Stimulated activated CD8-positive, alpha-beta memory T cell treated with anti-CD3 and anti-CD28 coated beads, Interleukin-4, amount 100 ng/mL, for 4 hours (primary cell): ENCODE measurements at regions not wholly inside any gene's neighbourhood (a gene's known extent, or its start where the extent isn't known, plus 50 kb on each side); places are given as distances from the start of the nearest gene placed in this dataset.
"Not testable (repeated sequence)": the region's sequence is repeated elsewhere in the genome, so short reads cannot be mapped to it uniquely, and the experiment has no call there.

Experiments
- DNase-seq, 2 donors: peaks; one replicate each; pipeline ENCODE4 v3.0.0-alpha.2; 2020; ENCODE audit warnings: low read depth in 2 of 2, low spot score in 1 of 2

DNA sequence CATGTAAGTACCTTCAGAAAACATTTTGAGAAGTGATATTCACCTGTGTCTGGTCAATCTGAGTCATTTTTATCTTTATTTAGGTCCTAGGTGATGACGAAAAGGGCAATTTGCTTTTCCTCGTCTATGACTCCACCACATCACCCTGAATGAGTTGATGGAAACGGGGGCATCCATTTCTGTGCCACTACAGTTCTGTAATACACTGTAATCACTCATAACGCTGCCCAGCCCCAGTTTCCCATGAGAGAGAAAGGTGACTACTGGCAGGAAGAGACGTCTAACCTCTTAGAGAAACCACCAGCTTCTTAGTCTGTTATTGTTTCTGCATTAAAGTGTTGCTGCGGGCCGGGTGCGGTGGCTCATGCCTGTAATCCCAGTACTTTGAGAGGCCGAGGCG is 205.3 kb upstream of the MKLN1 start:
- no peak for DNase-seq

DNA sequence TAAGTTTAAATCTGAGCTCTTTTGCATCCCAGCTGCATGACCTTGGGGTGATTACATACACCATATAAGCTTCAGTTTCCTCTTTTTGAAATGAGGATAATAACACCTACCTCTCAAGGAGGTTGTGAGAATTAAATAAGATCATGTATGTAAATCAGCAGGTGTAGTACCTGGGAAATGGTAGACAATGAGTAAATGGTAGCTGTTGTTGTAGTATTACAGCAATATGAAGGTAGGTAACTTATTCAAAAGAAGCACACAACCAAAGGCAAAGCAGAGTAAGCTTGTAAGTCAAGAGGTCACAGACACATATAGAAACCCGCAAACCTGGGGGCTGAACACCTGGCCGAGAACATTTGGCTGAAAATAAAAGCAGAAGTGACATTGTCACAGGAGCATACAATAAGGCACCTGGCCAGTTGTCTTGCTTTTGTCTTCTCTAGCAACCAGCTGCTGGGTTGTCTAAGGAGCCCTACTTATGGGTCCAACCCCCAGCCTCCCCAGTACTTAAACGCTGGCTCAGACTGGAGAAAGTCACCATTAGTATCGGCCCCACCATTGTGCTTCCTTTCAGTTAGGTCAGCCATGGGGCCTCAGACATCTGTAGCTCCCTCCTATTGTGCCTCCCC is 203.6 kb upstream of the MKLN1 start:
- DNase-seq, result no peak

DNA sequence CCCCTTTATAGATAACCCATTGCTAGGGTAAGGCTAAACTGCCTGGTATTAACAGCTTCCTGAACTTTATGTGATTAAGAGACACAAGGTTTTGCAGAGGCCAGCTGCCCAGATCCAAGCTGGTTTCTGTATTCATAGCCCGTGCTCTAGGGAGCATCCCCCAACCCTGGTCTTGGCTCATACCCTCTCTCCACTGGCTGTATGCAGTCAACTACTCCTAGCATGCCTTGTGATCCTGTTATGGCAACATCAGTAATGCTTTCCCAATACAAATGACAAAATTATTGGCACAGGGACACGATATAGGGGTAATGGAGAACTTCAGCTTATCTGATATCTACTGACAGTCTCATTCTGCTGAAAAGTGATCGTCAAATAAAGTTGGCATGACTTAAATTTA is 202.8 kb upstream of the MKLN1 start:
- no peak for DNase-seq

DNA sequence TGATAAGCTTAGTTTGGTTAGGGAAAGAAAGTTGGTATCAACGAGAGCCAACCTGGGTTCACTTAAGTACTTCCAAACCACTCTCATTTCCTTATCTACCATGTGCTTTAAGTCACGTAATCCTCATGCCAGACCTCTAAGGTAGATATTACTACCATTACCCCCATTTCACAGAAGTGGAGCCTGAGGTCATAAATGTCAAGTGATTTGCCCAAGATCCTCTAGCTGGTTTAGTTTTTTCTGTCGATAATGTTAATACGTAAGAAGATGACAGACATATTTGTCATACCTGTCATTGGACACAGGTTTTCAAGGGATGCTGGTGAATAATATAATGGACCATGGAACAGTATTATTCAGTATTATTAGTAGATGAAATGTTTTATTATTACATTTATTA is 197.4 kb upstream of the MKLN1 start:
- no peak for DNase-seq

DNA sequence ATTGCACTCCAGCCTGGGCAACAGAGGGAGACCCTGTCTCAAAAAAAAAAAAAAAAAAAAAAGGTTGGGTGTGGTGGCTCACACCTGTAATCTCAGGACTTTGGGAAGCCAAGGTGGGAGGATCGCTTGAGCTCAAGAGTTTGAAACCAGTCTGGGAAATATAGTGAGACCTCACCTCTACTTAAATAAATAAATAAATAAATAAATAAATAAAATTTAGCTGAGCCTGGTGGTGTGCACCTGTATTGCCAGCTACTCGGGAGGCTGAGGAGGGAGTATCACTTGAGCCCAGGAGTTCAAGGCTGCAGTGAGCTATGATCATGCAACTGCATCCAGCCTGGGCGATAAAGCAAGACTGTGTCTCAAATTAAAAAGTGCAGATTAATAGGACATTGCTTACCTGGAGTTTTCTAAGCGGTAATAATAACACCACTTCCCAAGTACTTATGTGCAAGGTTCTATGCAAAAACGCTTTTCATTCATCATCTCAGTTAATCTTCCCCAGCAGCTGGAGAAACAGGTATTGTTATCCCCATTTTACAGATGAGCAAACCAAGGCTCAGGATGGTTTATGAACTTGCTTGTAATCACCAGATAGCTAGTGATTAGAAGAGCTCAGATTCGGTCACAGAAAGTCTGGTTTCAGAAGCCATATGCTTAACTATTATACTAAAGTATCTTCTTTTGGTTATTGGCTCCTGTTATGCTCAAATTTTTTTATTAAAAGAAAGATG is 196.5 kb upstream of the MKLN1 start:
- no peak for DNase-seq

DNA sequence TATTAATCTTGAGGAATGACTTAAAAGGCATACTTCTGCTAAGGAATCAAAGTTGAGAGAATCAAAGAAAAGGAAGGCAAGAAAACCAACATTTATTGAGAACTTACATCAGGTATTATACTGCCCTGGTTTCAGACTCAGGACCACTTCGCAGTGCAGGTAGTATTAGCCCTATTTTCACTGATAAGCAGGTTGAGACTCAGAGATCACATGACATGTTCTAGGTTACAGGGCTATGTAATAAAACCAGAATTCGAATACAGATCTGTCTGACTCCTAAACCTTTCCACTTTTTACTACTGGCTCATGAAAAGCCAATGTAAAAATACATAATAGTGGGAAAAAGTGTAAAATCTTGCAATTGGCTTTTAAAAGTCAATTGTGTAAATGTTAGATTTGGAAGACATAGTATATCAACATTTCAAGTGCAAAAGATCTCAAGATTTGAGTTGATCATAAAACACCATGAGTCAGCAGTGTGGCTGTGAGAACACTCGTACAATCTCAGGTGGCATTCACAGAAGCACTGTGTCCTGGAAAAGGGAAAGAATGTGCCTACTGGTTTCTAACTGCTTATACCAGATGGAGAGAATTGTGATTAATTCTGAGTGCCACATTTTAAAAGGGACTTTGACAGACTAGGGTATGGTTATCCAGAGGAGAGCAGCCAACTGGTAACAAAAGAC is 195.8 kb upstream of the MKLN1 start:
- DNase-seq, result no peak

DNA sequence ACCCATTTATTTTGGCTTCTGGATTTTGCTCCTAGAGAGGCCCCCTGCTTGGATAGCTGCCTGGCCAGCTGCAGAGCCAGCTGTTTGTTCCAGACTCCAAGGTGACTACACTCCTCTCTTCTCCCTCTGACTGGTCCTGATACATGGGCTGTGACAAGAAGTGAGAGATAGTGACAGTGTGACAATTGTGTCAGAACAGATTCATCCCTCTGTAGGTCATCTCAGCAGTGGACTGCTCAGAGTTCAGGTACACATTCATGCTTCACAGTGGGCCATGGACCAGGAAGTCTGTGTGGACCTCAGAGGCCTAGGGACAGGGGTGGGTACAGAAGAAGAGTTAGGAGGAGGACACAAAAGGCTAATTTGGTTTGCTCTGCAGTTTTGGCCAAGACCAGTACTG is 188.2 kb upstream of the MKLN1 start:
- DNase-seq, result no peak

DNA sequence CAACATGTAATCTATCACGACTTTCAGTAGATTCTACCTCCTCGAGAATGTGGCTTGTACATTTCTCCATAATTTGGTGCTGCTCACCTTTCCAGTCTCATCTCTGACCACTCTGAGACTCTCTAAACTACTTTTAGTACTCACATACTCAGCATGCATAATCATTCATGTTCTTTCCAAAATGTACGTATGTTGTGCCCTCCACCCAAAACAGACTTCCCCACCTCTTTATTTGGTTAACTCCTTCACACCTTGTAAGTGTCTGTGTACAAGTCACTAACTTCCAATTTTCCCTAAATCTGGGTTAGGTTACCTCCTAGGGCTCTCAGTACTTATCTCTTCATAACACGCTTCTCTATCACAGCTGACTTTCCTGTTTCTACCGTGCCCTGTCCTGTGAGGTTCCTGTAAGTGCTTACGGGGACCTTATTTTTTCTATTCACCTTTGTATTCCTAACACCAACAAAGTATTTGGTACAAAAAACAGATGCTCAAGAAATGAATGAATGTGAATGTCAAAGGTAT is 186.2 kb upstream of the MKLN1 start:
- no peak for DNase-seq

DNA sequence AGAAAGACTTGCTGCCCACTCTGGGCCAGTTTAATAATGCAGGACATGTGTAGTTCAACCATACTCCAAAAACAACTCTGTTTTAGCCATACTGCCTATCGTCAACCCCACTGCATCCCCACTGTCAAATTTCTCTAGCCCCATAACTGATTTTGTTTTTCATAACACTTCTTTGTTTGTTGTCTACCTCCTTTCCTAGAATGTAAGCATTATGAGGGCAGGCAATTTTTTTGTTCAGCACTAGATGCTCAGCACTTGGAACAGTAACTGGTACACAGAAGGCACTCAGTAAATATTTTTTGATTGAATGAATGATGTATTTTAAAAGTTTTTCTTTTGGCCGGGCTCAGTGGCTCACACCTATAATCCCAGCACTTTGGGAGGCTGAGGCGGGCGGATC is 183.8 kb upstream of the MKLN1 start:
- DNase-seq, result no peak

DNA sequence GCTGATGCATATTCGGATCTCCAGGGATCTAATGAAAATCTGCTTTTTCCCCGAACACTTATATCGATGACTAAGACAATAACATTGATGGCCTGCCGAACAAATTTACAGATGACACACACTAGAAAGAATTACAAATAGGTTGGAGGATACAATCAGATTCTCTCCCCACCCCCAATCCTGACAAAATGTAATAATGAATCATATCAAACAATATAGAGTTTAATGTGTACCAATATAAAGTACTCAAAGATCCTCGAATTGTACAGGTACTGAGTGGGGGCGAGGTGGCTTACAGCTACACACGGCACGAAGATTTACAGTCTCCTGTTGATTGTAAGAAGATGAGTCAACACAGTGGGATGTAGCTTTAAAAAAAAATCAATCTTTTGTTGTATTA is 182.7 kb upstream of the MKLN1 start:
- DNase-seq, result no peak

DNA sequence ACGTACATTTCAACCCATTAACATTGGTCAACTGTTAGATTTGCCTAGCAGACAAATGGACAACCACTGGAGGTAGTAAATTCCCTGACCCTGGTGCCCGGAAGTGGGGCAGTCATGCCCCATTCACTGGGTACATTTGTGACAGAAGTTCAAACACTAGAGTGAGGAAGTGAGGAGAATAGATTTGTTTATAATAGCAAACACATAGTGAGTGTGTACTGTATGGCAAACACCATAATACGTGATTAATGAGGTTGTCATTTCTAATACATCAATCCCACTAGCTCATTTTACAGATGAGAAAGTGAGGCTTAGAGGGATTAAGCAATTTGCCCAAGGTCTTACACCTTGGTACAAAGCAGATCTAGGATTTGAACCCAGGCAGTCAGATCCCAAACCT is 181.9 kb upstream of the MKLN1 start:
- DNase-seq, result no peak

DNA sequence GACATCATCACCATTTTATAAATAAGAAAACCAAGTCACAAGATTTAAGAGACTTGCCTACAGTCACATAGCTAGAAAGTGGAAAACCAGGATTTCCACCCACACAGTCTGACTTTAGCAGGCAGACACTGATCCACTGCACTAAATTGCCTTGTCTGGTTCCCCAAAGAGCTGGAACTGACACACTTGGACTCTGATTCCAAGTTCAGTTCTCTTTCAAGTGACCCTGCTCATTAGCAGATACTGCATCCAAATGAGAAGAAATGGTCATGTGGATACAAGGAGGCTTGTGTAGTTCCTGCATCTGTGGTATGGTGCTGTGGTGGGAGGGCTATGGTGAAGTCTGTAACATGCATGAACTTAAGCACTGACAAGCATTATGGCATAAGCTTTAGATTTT is 180.1 kb upstream of the MKLN1 start:
- no peak for DNase-seq

DNA sequence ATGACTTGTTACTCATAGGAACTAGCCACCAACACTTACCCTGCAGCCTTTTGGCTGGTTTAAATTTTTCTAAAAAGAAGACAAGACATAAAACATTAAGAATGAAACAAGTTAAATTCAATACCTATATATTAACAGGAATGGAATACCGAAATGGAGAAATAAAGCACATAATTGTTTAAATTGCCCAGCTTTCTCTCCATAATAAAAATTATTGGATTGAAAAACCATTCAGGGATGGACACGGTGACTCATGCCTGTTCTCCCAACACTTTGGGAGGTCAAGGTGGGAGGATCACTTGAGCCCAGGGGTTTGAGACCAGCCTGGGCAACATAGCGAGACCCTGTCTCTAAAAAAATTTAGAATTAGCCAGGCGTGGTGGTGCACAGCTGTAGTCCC is 179.4 kb upstream of the MKLN1 start:
- DNase-seq, result no peak

DNA sequence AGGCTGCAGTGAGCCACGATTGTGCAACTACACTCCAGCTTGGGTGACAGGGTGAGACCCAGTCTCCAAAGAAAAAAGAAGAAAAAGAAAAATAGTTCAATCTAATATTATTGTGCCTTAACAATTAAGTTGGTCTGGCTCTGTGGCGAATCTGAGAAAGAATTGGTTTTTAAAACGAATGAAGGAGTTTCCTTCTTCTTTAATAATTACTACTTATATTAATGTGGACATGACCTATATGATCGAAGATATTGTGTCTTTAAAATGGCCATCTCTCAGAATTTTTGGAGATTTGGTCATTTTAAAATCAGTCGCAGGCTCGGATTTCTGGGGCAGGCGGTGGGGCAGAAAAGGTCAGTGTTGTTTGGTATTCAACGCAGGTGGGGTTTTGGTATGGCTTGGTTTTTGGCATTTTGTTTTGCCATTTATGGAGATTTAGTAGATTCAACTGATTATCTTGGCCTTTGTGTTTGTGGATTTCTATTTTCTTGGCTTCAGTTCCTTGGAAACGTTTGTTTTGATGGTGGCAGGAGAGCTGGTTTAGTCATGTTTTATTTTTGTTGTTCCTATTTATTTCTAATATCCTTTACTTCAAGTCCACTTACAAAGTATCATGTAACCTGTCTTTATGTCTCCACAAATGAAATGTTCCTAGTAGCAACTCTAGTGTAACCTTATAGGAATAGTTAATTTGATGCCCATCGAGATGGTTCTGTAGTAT is 178.8 kb upstream of the MKLN1 start:
- no peak for DNase-seq

DNA sequence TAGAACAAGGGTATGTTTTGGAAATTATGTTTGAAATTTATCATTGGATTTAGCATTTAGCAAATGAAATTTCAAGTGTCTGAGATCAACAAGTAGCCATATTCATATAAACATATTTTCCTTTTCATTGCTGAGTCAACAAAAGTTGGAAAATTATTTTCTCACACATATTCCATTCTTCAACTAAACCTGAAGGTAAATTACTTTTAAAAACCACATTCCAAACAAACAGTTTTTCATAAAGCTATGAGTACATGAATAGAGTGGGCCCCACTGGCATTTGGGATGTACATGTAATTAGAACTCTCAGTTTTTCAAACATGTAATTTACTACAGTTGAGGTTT is 178.3 kb upstream of the MKLN1 start:
- no peak for DNase-seq

DNA sequence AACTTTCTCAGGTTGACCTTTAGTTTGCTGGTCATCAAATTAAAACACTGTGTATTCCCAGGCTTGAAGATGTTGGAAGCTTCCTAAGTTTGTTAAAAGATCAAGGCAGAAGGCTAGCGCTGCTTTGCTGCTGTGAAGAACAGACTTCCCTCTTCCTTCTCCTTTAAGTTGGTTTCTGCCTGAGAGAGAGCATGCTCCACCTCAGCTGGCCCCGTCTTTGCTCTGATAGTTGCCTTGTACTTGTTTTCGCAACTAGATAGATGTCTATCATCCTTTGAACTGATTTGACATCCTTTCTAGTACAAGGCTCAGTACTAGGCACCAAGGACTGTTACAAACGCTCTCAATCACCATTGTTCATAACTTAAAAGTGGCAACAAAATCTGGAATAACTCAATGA is 177.8 kb upstream of the MKLN1 start:
- DNase-seq, result no peak

DNA sequence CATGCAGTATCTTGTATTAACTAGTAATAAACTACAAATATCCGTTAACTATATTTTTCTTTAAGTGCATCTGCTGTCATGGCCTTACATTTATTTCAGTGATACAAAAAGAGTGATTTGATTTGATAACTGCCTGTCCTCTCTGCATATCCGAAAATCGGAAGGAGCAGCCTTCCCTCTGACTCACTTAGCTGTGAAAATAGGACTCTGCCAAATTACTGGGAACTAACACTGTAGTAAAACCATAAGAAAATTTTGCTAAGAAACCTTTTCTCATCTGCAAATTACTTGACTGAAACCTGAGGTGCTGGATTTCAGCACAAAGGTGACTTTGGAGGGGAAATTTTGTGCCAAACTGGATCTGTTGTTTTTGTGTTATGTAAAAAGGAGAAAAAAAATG is 176.6 kb upstream of the MKLN1 start:
- DNase-seq, result no peak

DNA sequence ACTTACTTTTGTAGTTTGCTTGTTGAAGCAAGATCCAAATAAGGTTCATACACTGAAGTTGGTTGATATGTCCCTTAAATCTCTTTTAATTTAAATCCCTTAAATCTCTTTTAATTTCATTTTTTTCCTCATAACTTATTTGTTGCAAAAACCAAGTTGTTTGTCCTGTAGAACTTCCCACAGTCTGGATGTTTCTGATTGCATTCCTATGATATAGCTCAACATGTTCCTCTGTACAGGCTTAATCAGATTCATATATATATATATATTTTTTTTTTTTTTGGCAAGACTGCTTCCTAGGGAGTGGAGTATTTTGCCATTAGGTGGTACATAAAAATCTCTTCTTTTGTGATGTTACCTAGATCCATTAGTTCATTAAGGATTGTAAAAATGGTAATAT is 174.9 kb upstream of the MKLN1 start:
- DNase-seq, result no peak

DNA sequence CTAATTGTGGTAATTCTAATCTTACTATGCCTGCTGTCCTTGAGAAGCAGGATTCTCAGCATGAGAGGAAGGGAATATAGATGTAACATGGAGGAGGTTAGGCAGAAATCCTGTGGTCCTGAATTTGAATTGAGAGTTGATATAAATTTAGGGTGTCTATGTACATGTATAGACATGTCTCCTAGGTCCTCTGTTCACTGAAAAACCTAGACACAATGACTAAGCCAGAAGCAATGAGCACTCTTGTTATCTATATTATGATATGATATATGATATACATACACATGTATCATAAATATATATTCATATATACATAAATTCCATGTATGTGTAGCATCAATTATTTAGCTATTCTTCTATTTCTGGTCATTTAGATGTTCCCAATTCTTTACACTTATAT is 173.3 kb upstream of the MKLN1 start:
- DNase-seq, result no peak

DNA sequence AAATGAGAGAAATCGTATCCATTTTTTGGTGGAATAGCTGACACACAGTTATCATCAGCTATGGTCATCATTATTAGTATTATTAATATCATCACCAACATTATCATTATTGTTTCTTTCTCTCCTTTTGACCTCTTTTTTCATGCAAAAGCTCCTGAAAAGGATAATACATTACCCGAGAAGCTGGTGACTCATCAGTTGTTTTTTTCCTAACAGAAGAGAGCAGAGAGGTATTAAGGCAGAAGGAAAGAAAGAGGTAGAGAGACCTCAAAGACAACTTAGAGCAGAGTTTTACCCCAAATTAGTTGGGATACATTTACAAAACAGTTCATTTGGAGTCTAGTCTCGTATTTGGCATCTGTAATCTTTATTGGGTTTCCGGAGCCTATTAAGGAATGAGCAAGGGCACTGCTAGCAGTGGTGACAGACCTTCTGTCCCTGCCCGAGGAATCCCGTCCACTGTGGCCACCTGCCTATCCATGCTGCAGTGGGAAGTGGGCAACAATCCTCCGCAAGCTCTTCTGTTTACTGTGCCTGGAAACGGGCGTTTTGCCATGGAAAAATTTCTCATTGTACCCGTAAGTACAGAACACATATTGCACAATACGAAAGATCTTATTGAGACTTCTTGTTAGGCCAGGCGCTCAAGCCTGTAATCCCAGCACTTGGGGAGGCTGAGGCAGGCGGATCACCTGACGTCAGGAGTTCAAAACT is 170.0 kb upstream of the MKLN1 start:
- DNase-seq, result no peak

DNA sequence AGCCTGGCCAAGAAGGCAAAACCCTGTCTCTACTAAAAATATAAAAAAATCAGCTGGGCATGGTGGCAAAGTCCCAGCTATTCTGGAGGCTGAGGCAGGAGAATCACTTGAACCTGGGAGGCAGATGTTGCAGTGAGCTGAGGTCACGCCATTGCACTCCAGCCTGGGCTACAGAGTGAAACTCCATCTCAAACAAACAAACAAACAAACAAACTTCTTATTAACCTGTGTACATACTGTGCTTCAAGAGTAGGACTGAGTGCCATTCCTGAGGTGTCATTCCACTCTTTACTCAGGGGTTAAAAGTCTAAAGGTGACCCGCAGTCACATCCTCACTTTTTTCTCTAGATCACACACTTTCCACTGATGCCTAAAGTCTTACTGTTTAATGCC is 169.4 kb upstream of the MKLN1 start:
- not testable (repeated sequence) for DNase-seq
